ENCODE measurements at regions not wholly inside any gene's neighbourhood (a gene's known extent, or its start where the extent isn't known, plus 50 kb on each side); places are given as distances from the start of the nearest gene placed in this dataset.

- no peaks in the 10 kb centered on the region for H3K36me3 ChIP-seq (ENCODE audit: low read length)
- no peaks in the 10 kb centered on the region for H3K27me3 ChIP-seq (ENCODE audit: low read length)
- H3K9me2 ChIP-seq (replicated peaks; ENCODE audit: insufficient read depth, low read length), result no peaks in the 10 kb centered on the region
- H3K9me3 ChIP-seq (ENCODE audit: insufficient read depth, low read length), result no peaks in the 10 kb centered on the region
- H3K4me3 ChIP-seq (ENCODE audit: insufficient read depth, low read length, poor library complexity, severe bottlenecking), result no peak overlapping the region
- H2AFZ ChIP-seq (ENCODE audit: low read depth, low read length, severe bottlenecking), result no peak overlapping the region
- no peak overlapping the region for H3K9ac ChIP-seq (ENCODE audit: low read length)
- no peaks in the 10 kb centered on the region for H3F3A ChIP-seq (ENCODE audit: insufficient read depth)
- no peak overlapping the region for H3K27ac ChIP-seq (ENCODE audit: low read depth, low read length)
- no peaks in the 10 kb centered on the region for H4K20me1 ChIP-seq (ENCODE audit: low read depth, low read length)
- H3K79me2 ChIP-seq (ENCODE audit: insufficient read depth, low read length), result no peaks in the 10 kb centered on the region
- TF ChIP-seq EZH2phosphoT487 (conservative IDR thresholded peaks at IDR 0.05; ENCODE audit: low read length), result no peak
- TF ChIP-seq, protein P1, sequence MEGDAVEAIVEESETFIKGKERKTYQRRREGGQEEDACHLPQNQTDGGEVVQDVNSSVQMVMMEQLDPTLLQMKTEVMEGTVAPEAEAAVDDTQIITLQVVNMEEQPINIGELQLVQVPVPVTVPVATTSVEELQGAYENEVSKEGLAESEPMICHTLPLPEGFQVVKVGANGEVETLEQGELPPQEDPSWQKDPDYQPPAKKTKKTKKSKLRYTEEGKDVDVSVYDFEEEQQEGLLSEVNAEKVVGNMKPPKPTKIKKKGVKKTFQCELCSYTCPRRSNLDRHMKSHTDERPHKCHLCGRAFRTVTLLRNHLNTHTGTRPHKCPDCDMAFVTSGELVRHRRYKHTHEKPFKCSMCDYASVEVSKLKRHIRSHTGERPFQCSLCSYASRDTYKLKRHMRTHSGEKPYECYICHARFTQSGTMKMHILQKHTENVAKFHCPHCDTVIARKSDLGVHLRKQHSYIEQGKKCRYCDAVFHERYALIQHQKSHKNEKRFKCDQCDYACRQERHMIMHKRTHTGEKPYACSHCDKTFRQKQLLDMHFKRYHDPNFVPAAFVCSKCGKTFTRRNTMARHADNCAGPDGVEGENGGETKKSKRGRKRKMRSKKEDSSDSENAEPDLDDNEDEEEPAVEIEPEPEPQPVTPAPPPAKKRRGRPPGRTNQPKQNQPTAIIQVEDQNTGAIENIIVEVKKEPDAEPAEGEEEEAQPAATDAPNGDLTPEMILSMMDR (IDR thresholded peaks at IDR 0.05; ENCODE audit: insufficient read depth, low read length, poor library complexity, severe bottlenecking), result no peak
- H3K4me2 ChIP-seq (ENCODE audit: low read depth, low read length, poor library complexity, severe bottlenecking), result no peak overlapping the region
Observed at GRCh38 chr4:18735740-18736268, 714.2 kb upstream of the LCORL start.

DNA sequence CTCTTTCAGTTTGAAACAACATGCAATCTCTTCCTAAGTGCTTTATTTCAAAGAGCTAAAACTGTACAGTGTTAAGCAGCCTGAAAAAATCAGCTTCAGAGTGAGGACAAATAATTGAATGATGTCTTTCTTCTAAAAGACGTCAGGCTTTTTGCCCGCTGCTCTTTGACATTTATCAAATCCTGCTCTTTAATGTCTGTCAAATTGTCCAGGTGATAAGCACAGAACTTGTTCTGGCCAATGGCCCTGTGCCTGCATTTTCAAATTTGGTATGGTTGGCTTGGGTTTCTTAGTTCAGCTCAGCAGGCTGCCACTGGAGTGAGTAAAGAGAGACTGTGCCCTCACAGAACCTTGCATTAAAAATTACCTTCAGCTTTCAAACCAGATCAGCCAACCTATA lies 712.9 kb upstream of the LCORL start:
- H3K36me3 ChIP-seq (ENCODE audit: low read length), result no peaks in the 10 kb centered on the region
- H3K9me3 ChIP-seq (ENCODE audit: insufficient read depth, low read length), result no peaks in the 10 kb centered on the region
- H3K9ac ChIP-seq (ENCODE audit: low read length), result no peak overlapping the region
- H3K4me3 ChIP-seq (ENCODE audit: insufficient read depth, low read length, poor library complexity, severe bottlenecking), result no peak overlapping the region
- H3K27me3 ChIP-seq (ENCODE audit: low read length), result no peaks in the 10 kb centered on the region
- H2AFZ ChIP-seq (ENCODE audit: low read depth, low read length, severe bottlenecking), result no peak overlapping the region
- no peaks in the 10 kb centered on the region for H3F3A ChIP-seq (ENCODE audit: insufficient read depth)
- no peak overlapping the region for H3K27ac ChIP-seq (ENCODE audit: low read depth, low read length)
- H4K20me1 ChIP-seq (ENCODE audit: low read depth, low read length), result no peaks in the 10 kb centered on the region
- TF ChIP-seq EZH2phosphoT487 (conservative IDR thresholded peaks at IDR 0.05; ENCODE audit: low read length), result no peak
- TF ChIP-seq, protein P1 (IDR thresholded peaks at IDR 0.05; ENCODE audit: insufficient read depth, low read length, poor library complexity, severe bottlenecking), result no peak
- H3K9me2 ChIP-seq (replicated peaks; ENCODE audit: insufficient read depth, low read length), result no peaks in the 10 kb centered on the region
- no peak overlapping the region for H3K4me2 ChIP-seq (ENCODE audit: low read depth, low read length, poor library complexity, severe bottlenecking)
- no peaks in the 10 kb centered on the region for H3K79me2 ChIP-seq (ENCODE audit: insufficient read depth, low read length)

GRCh38 chr4:18733961-18734360 lies 712.4 kb upstream of the LCORL start:
- H3K4me3 ChIP-seq (ENCODE audit: insufficient read depth, low read length, poor library complexity, severe bottlenecking), result no peak overlapping the region
- H2AFZ ChIP-seq (ENCODE audit: low read depth, low read length, severe bottlenecking), result no peak overlapping the region
- no peaks in the 10 kb centered on the region for H3K27me3 ChIP-seq (ENCODE audit: low read length)
- no peak overlapping the region for H3K4me2 ChIP-seq (ENCODE audit: low read depth, low read length, poor library complexity, severe bottlenecking)
- H3K9ac ChIP-seq (ENCODE audit: low read length), result no peak overlapping the region
- H4K20me1 ChIP-seq (ENCODE audit: low read depth, low read length), result no peaks in the 10 kb centered on the region
- H3K9me2 ChIP-seq (replicated peaks; ENCODE audit: insufficient read depth, low read length), result no peaks in the 10 kb centered on the region
- H3F3A ChIP-seq (ENCODE audit: insufficient read depth), result no peaks in the 10 kb centered on the region
- no peaks in the 10 kb centered on the region for H3K36me3 ChIP-seq (ENCODE audit: low read length)
- H3K9me3 ChIP-seq (ENCODE audit: insufficient read depth, low read length), result no peaks in the 10 kb centered on the region
- TF ChIP-seq EZH2phosphoT487 (conservative IDR thresholded peaks at IDR 0.05; ENCODE audit: low read length), result no peak
- TF ChIP-seq, protein P1 (IDR thresholded peaks at IDR 0.05; ENCODE audit: insufficient read depth, low read length, poor library complexity, severe bottlenecking), result no peak
- no peak overlapping the region for H3K27ac ChIP-seq (ENCODE audit: low read depth, low read length)
- H3K79me2 ChIP-seq (ENCODE audit: insufficient read depth, low read length), result no peaks in the 10 kb centered on the region

All from SU-DHL-6 (cell line).